Hepatocyte (in vitro differentiated cells): ENCODE measurements at regions not wholly inside any gene's neighbourhood (a gene's known extent, or its start where the extent isn't known, plus 50 kb on each side); places are given as distances from the start of the nearest gene placed in this dataset.

ENCODE experiments used
- EZH2phosphoT487 ChIP-seq: fragments of 200-600 bp; sonication (generic); IDR thresholded peaks from one replicate; pipeline ENCODE4 v1.6.1; 2018; ENCODE audit warnings: antibody characterized with exemption, mild to moderate bottlenecking, low read depth, moderate library complexity; ENCODE audit not compliant: unreplicated experiment, severe bottlenecking
- TF ChIP-seq, protein P1 (sequence below): fragments of 200-600 bp; sonication (generic); IDR thresholded peaks from 2 replicates; pipeline ENCODE4 v1.5.1; 2016; ENCODE audit warnings: antibody characterized with exemption, mild to moderate bottlenecking; ENCODE audit not compliant: poor library complexity

DNA sequence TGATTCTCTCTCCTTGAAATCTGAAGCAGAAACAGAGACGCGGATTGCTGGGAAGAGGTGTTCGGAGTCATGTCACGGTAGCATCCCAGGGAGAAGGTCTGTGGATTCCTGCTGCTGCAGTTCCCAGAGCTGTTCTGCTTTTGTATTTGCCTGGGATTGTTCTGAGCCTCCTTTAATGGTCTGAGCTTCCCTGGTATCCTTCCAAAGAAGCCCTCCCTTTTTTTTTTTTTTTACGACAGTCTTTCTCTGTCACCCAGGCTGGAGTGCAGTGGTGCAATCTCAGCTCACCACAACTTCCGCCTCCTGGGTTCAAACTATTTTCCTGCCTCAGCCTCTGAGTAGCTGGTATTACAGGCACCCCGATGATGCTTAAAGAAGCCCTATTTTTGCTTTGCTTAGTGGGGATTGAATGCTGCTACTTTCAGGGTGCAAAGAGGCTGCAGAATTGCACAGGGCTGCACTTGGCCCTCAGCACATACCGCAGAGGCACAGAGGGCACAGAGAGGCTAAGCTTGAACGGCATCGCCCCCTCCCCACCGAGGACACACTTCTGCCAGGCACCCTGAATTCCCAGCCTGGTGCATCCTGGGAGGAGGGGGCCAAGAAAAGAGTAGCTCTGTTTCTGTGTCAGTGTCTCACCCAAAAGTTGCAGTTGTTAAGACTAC, 208.6 kb upstream of the GALNT17 start:
- TF ChIP-seq, protein P1, sequence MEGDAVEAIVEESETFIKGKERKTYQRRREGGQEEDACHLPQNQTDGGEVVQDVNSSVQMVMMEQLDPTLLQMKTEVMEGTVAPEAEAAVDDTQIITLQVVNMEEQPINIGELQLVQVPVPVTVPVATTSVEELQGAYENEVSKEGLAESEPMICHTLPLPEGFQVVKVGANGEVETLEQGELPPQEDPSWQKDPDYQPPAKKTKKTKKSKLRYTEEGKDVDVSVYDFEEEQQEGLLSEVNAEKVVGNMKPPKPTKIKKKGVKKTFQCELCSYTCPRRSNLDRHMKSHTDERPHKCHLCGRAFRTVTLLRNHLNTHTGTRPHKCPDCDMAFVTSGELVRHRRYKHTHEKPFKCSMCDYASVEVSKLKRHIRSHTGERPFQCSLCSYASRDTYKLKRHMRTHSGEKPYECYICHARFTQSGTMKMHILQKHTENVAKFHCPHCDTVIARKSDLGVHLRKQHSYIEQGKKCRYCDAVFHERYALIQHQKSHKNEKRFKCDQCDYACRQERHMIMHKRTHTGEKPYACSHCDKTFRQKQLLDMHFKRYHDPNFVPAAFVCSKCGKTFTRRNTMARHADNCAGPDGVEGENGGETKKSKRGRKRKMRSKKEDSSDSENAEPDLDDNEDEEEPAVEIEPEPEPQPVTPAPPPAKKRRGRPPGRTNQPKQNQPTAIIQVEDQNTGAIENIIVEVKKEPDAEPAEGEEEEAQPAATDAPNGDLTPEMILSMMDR, result no peak
- TF ChIP-seq EZH2phosphoT487, result no peak
